GM18505 (cell line): ENCODE measurements at regions not wholly inside any gene's neighbourhood (a gene's known extent, or its start where the extent isn't known, plus 50 kb on each side); places are given as distances from the start of the nearest gene placed in this dataset.

Experiments
- ATAC-seq: cut with Tn5 transposase; IDR thresholded peaks from one replicate; pipeline ENCODE4 v1.9.1; 2021; ENCODE audit not compliant: unreplicated experiment
- POLR2A ChIP-seq: IDR thresholded peaks from 4 replicates; pipeline ENCODE4 v1.6.1; 2011; ENCODE audit warnings: borderline replicate concordance; ENCODE audit not compliant: insufficient read depth, insufficient read length; ENCODE audit errors: extremely low read depth

GRCh38 chr4:188534297-188534696, 395.1 kb downstream of the TRIML1 start:
- ATAC-seq: no peak
- TF ChIP-seq POLR2A: no peak

GRCh38 chr4:188534917-188535316, 395.7 kb downstream of the TRIML1 start:
- TF ChIP-seq POLR2A: no peak
- no peak for ATAC-seq

- TF ChIP-seq POLR2A: no peak
- ATAC-seq: no peak
These were observed 397.6 kb downstream of the TRIML1 start for GRCh38 chr4:188536826-188537225.

- TF ChIP-seq POLR2A: no peak
- ATAC-seq: no peak
These were observed 411.1 kb downstream of the TRIML1 start for GRCh38 chr4:188550296-188550695.

- ATAC-seq: no peak
- no peak for TF ChIP-seq POLR2A
These were observed 411.9 kb downstream of the TRIML1 start for GRCh38 chr4:188551156-188551555.

- ATAC-seq: no peak
These were observed 413.6 kb downstream of the TRIML1 start for GRCh38 chr4:188552741-188553275.

GRCh38 chr4:188554413-188554812, 415.2 kb downstream of the TRIML1 start:
- TF ChIP-seq POLR2A: no peak
- ATAC-seq: no peak

More at GRCh38 chr4:188552741-188553275, 413.6 kb downstream of the TRIML1 start:
- no peak for TF ChIP-seq POLR2A

GRCh38 chr4:188573104-188573503, 433.9 kb downstream of the TRIML1 start:
- no peak for ATAC-seq
- TF ChIP-seq POLR2A: no peak

GRCh38 chr4:188578657-188579056, 439.4 kb downstream of the TRIML1 start:
- no peak for ATAC-seq

GRCh38 chr4:188596021-188596420, 456.8 kb downstream of the TRIML1 start:
- ATAC-seq: no peak
- TF ChIP-seq POLR2A: no peak

More at GRCh38 chr4:188578657-188579056, 439.4 kb downstream of the TRIML1 start:
- no peak for TF ChIP-seq POLR2A

- no peak for ATAC-seq
These were observed 464.4 kb downstream of the TRIML1 start for GRCh38 chr4:188603646-188604045.

GRCh38 chr4:188606635-188607034, 467.4 kb downstream of the TRIML1 start:
- no peak for TF ChIP-seq POLR2A
- ATAC-seq: no peak

More at GRCh38 chr4:188603646-188604045, 464.4 kb downstream of the TRIML1 start:
- no peak for TF ChIP-seq POLR2A

- no peak for TF ChIP-seq POLR2A
- no peak for ATAC-seq
These were observed 471.9 kb downstream of the TRIML1 start for GRCh38 chr4:188611143-188611542.

- TF ChIP-seq POLR2A: no peak
- no peak for ATAC-seq
These were observed 473.4 kb downstream of the TRIML1 start for GRCh38 chr4:188612659-188613058.

- TF ChIP-seq POLR2A: no peak
- no peak for ATAC-seq
These were observed 474.7 kb downstream of the TRIML1 start for GRCh38 chr4:188613976-188614375.

- no peak for TF ChIP-seq POLR2A
- no peak for ATAC-seq
These were observed 480.4 kb downstream of the TRIML1 start for GRCh38 chr4:188619456-188620149.
